Endothelial cell of umbilical vein (primary cell): ENCODE measurements at regions not wholly inside any gene's neighbourhood (a gene's known extent, or its start where the extent isn't known, plus 50 kb on each side); places are given as distances from the start of the nearest gene placed in this dataset.

Source experiments
- BruUV-seq: library from RNA; stranded (reverse); fragments of 400-500 nt; replicated peaks from 2 replicates; lab custom pipeline; 2021; lab: Mats Ljungman, UMichigan
- CTCF ChIA-PET: fragments of 300-600, 350-600 bp; sonication (Branson Sonifier 250); formaldehyde crosslinking; loops from one replicate; lab custom pipeline; 2021; ENCODE audit warnings: antibody characterized with exemption, inconsistent platforms; lab: Charles Lee
- POLR2A ChIA-PET: fragments of 300-600, 350-600 bp; sonication (Branson Sonifier 250); formaldehyde crosslinking; loops from one replicate; lab custom pipeline; 2021; ENCODE audit warnings: antibody characterized with exemption, inconsistent platforms; lab: Charles Lee
- DNase-seq: peaks from one replicate; pipeline ENCODE4 v3.0.0-alpha.2; 2011; ENCODE audit warnings: low read depth, low spot score
- FAIRE-seq: peaks from 2 replicates; lab custom pipeline; 2011; peaks lifted over from hg19 to GRCh38; lab: Jason Lieb, UNC
- H2AFZ ChIP-seq: 2 replicates; pipeline ENCODE4 v1.6.0; 2012; ENCODE audit warnings: low read depth, low read length, control low read depth, inconsistent platforms
- H3K27ac ChIP-seq: 2 replicates; pipeline ENCODE4 v1.5.1; 2011; ENCODE audit warnings: low read depth, mild to moderate bottlenecking, control low read depth, low read length, moderate library complexity; ENCODE audit not compliant: insufficient read depth
- H3K27me3 ChIP-seq, 2 experiments: 2 replicates each; pipeline versions ENCODE4 v1.6.0 to v1.6.1; 2011; ENCODE audit warnings: low read length in 2 of 2, mixed read lengths in 1 of 2; ENCODE audit not compliant: control insufficient read depth in 2 of 2, insufficient read depth in 2 of 2
- H3K36me3 ChIP-seq, 2 experiments: 2 replicates in 1 of 2; 3 replicates in 1 of 2; pipeline ENCODE4 v1.5.1; 2011; ENCODE audit warnings: low read length in 2 of 2, mild to moderate bottlenecking in 1 of 2, moderate library complexity in 1 of 2; ENCODE audit not compliant: control insufficient read depth in 2 of 2, insufficient read depth in 2 of 2; ENCODE audit errors: extremely low read depth in 1 of 2
- H3K4me1 ChIP-seq: 3 replicates; pipeline ENCODE4 v1.5.1; 2011; ENCODE audit warnings: mild to moderate bottlenecking, low read length; ENCODE audit not compliant: control insufficient read depth, insufficient read depth; ENCODE audit errors: extremely low read depth
- H3K4me2 ChIP-seq: 2 replicates; pipeline ENCODE4 v1.6.1; 2011; ENCODE audit warnings: low read length, control low read depth, mixed read lengths; ENCODE audit not compliant: insufficient read depth
- H3K4me3 ChIP-seq, 3 experiments: fragments of 200-600 bp in 1 of 3; sonication (generic), shearing (Covaris generic) in 1 of 3; replicated peaks in 1 of 3; 2 replicates each; pipeline ENCODE4 v1.5.1; 2011 to 2016; ENCODE audit warnings: control low read depth in 3 of 3, low read length in 3 of 3, mild to moderate bottlenecking in 2 of 3, inconsistent platforms in 1 of 3, low read depth in 1 of 3, moderate library complexity in 1 of 3; ENCODE audit not compliant: insufficient read depth in 1 of 3
- H3K79me2 ChIP-seq: 2 replicates; pipeline ENCODE4 v1.6.0; 2012; ENCODE audit warnings: low read length, inconsistent platforms; ENCODE audit not compliant: control insufficient read depth, insufficient read depth
- H3K9ac ChIP-seq: replicated peaks from 2 replicates; pipeline ENCODE3; 2011; ENCODE audit warnings: low read length, control low read depth; ENCODE audit not compliant: insufficient read depth; ENCODE audit errors: extremely low read depth
- H3K9me1 ChIP-seq: replicated peaks from 3 replicates; pipeline ENCODE4 v1.6.0; 2011; ENCODE audit warnings: mild to moderate bottlenecking, low read length; ENCODE audit not compliant: control insufficient read depth, insufficient read depth; ENCODE audit errors: extremely low read depth
- H3K9me3 ChIP-seq: replicated peaks from 2 replicates; pipeline ENCODE4 v1.5.1; 2012; ENCODE audit warnings: low read length, inconsistent platforms; ENCODE audit not compliant: control insufficient read depth, insufficient read depth
- H4K20me1 ChIP-seq: replicated peaks from 2 replicates; pipeline ENCODE3; 2011; ENCODE audit warnings: mild to moderate bottlenecking, low read length; ENCODE audit not compliant: control insufficient read depth, insufficient read depth; ENCODE audit errors: extremely low read depth
- CTCF ChIP-seq, 2 donors: IDR thresholded peaks; 1 replicate in 1 of 2; 2 replicates in 1 of 2; pipeline ENCODE4 v1.5.1; 2011; ENCODE audit warnings: low read length in 2 of 2, mild to moderate bottlenecking in 2 of 2, moderate library complexity in 2 of 2, control low read depth in 1 of 2, inconsistent platforms in 1 of 2, low read depth in 1 of 2; ENCODE audit not compliant: insufficient read depth in 1 of 2; ENCODE audit errors: extremely low read depth in 1 of 2
- EZH2 ChIP-seq: IDR thresholded peaks from 2 replicates; pipeline ENCODE4 v1.6.1; 2012; ENCODE audit warnings: borderline replicate concordance, low read depth, mild to moderate bottlenecking, moderate library complexity, low read length, inconsistent platforms; ENCODE audit not compliant: severe bottlenecking
- FOS ChIP-seq: IDR thresholded peaks from 2 replicates; pipeline ENCODE4 v1.6.1; 2011; ENCODE audit warnings: mild to moderate bottlenecking, low read length, moderate library complexity, borderline replicate concordance; ENCODE audit not compliant: insufficient read depth
- GATA2 ChIP-seq: IDR thresholded peaks from 2 replicates; pipeline ENCODE4 v1.7.0; 2011; ENCODE audit warnings: low read depth, mild to moderate bottlenecking, moderate library complexity, mixed read lengths, low read length; ENCODE audit not compliant: insufficient read length, insufficient read depth
- JUN ChIP-seq: IDR thresholded peaks from 2 replicates; pipeline ENCODE4 v1.6.1; 2011; ENCODE audit warnings: borderline replicate concordance, low read depth; ENCODE audit not compliant: insufficient read length, insufficient read depth
- MAX ChIP-seq: IDR thresholded peaks from 2 replicates; pipeline ENCODE4 v1.6.1; 2011; ENCODE audit not compliant: insufficient read depth, insufficient read length
- MYC ChIP-seq: IDR thresholded peaks from one replicate; pipeline ENCODE4 v1.6.1; 2011; ENCODE audit warnings: mild to moderate bottlenecking, low read depth, low read length
- POLR2A ChIP-seq: IDR thresholded peaks from 2 replicates; pipeline ENCODE4 v1.6.1; 2012; ENCODE audit warnings: low read depth, mild to moderate bottlenecking, control low read depth, low read length
- POLR2AphosphoS5 ChIP-seq: IDR thresholded peaks from 2 replicates; pipeline ENCODE4 v1.6.1; 2012; ENCODE audit warnings: low read depth, mild to moderate bottlenecking, control low read depth, low read length, moderate library complexity; ENCODE audit not compliant: insufficient read depth
- dilution Hi-C: fragments of 300-500 bp; cut with MboI; formaldehyde crosslinking; loops from one replicate; pipeline ENCODE4 v1.15.0; 2019; ENCODE audit warnings: low sequenced_read_pairs; ENCODE audit not compliant: extremely low pct_ligation_motif_present
- intact Hi-C: fragments of 100-400 bp; cut with micrococcal nuclease; formaldehyde crosslinking; loops from one replicate; pipeline ENCODE4 v1.10.0; 2022

GRCh38 chr7:45509222-45509621, 64.9 kb upstream of the ADCY1 start:
- dilution Hi-C loops, result no loop called here
- POLR2A ChIA-PET, result no interaction called here

More at GRCh38 chr7:45509222-45509621, 64.9 kb upstream of the ADCY1 start:
- Histone ChIP-seq H3K27ac (no peak overlapping the region), H3K9me3 (no peaks in the 10 kb centered on the region), H3K4me2 (no peak overlapping the region), H3K4me1 (no peaks in the 10 kb centered on the region), H3K9ac (no peak overlapping the region), H2AFZ (no peak overlapping the region), H3K27me3 (no peaks in the 10 kb centered on the region), H4K20me1 (no peaks in the 10 kb centered on the region), H3K4me3 (no peak overlapping the region), H3K36me3 (no peaks in the 10 kb centered on the region), H3K79me2 (no peaks in the 10 kb centered on the region), H3K9me1 (no peaks in the 10 kb centered on the region)
- intact Hi-C loops, result no loop called here
- DNase-seq, result no peak
- no peak for TF ChIP-seq FOS
- TF ChIP-seq MAX, result no peak
- TF ChIP-seq JUN, result no peak
- TF ChIP-seq MYC, result no peak
- no peak for TF ChIP-seq EZH2
- TF ChIP-seq POLR2AphosphoS5, result no peak
- TF ChIP-seq POLR2A, result no peak
- TF ChIP-seq CTCF (IDR thresholded peaks at IDR 0.05; ENCODE audit: extremely low read depth in 1 of 2, insufficient read depth in 1 of 2, low read depth in 1 of 2, low read length in 2 of 2), result no peak
- TF ChIP-seq GATA2, result no peak
- CTCF ChIA-PET, result no interaction called here
- no TSS peak for BruUV-seq
- no peak for FAIRE-seq
